Thoracic aorta (tissue), 2 donors: ENCODE measurements at regions not wholly inside any gene's neighbourhood (a gene's known extent, or its start where the extent isn't known, plus 50 kb on each side); places are given as distances from the start of the nearest gene placed in this dataset.

Source experiments
- ATAC-seq: fragments of 150-250 bp; one replicate; pipeline ENCODE4 v1.8.0; 2017; ENCODE audit warnings: low read depth; ENCODE audit not compliant: insufficient number of reproducible peaks, low FRiP score
- DNase-seq: peaks from one replicate; pipeline ENCODE4 v3.0.0-alpha.2; 2020; ENCODE audit warnings: low spot score
- H3K27ac ChIP-seq, 2 donors: fragments of 200-600 bp; sonication (generic); 1 replicate in 1 of 2; 2 replicates in 1 of 2; pipeline ENCODE4 v1.5.1; 2016; ENCODE audit warnings: mild to moderate bottlenecking in 2 of 2, moderate library complexity in 2 of 2
- H3K27me3 ChIP-seq: fragments of 200-600 bp; sonication (generic); replicated peaks from 2 replicates; pipeline ENCODE4 v1.6.0; 2016; ENCODE audit warnings: mild to moderate bottlenecking; ENCODE audit not compliant: insufficient read depth
- H3K36me3 ChIP-seq: fragments of 200-600 bp; sonication (generic); one replicate; pipeline ENCODE4 v1.5.1; 2016
- H3K4me1 ChIP-seq, 2 donors: fragments of 200-600 bp; sonication (generic); 1 replicate in 1 of 2; 2 replicates in 1 of 2; pipeline versions ENCODE4 v1.5.1 to v1.6.0; 2016; ENCODE audit warnings: low read depth in 2 of 2, mild to moderate bottlenecking in 1 of 2; ENCODE audit not compliant: control insufficient read depth in 1 of 2
- H3K4me3 ChIP-seq: fragments of 200-600 bp; sonication (generic); 2 replicates; pipeline ENCODE4 v1.5.1; 2016; ENCODE audit warnings: mild to moderate bottlenecking
- H3K9me3 ChIP-seq: fragments of 200-600 bp; sonication (generic); 2 replicates; pipeline ENCODE4 v1.5.1; 2016
- CTCF ChIP-seq: fragments of 200-600 bp; sonication (generic); IDR thresholded peaks from one replicate; pipeline ENCODE4 v1.5.1; 2019; ENCODE audit warnings: antibody characterized with exemption

GRCh38 chr10:42972946-42973345 is 103.9 kb upstream of the RET start:
- Histone ChIP-seq H3K27me3 (no peaks in the 10 kb centered on the region), H3K9me3 (no peaks in the 10 kb centered on the region), H3K4me3 (no peak overlapping the region), H3K36me3 (no peaks in the 10 kb centered on the region), H3K4me1 (no peaks in the 10 kb centered on the region), H3K27ac (no peak overlapping the region)
- TF ChIP-seq CTCF, result no peak
- DNase-seq, result no peak
- no peak for ATAC-seq

GRCh38 chr10:42973411-42973810 is 103.5 kb upstream of the RET start:
- ATAC-seq, result no peak
- H3K36me3 ChIP-seq, result no peaks in the 10 kb centered on the region
- no peaks in the 10 kb centered on the region for H3K27me3 ChIP-seq
- H3K4me3 ChIP-seq, result no peak overlapping the region
- no peak for TF ChIP-seq CTCF
- no peaks in the 10 kb centered on the region for H3K9me3 ChIP-seq
- no peak for DNase-seq
- no peaks in the 10 kb centered on the region for H3K4me1 ChIP-seq
- H3K27ac ChIP-seq, result no peak overlapping the region

- Histone ChIP-seq H3K27me3 (no peaks in the 10 kb centered on the region), H3K4me1 (no peaks in the 10 kb centered on the region), H3K9me3 (no peaks in the 10 kb centered on the region), H3K27ac (no peak overlapping the region), H3K36me3 (no peaks in the 10 kb centered on the region), H3K4me3 (no peak overlapping the region)
- no peak for TF ChIP-seq CTCF
- ATAC-seq (no peak), DNase-seq (no peak)
These were observed 102.8 kb upstream of the RET start for GRCh38 chr10:42973870-42974692.

- no peaks in the 10 kb centered on the region for H3K36me3 ChIP-seq
- no peak overlapping the region for H3K4me3 ChIP-seq
- no peaks in the 10 kb centered on the region for H3K27me3 ChIP-seq
- ATAC-seq (no peak), DNase-seq (no peak)
- H3K4me1 ChIP-seq, result no peaks in the 10 kb centered on the region
- no peak overlapping the region for H3K27ac ChIP-seq
- TF ChIP-seq CTCF, result no peak
- no peaks in the 10 kb centered on the region for H3K9me3 ChIP-seq
These were observed 102.2 kb upstream of the RET start for GRCh38 chr10:42974693-42975002.

GRCh38 chr10:42975005-42975493 is 101.8 kb upstream of the RET start:
- Histone ChIP-seq H3K9me3 (no peaks in the 10 kb centered on the region), H3K27me3 (no peaks in the 10 kb centered on the region), H3K4me1 (no peaks in the 10 kb centered on the region), H3K4me3 (no peak overlapping the region), H3K27ac (no peak overlapping the region), H3K36me3 (no peaks in the 10 kb centered on the region)
- ATAC-seq, result no peak
- no peak for DNase-seq
- TF ChIP-seq CTCF, result no peak
